ENCODE measurements at regions not wholly inside any gene's neighbourhood (a gene's known extent, or its start where the extent isn't known, plus 50 kb on each side); places are given as distances from the start of the nearest gene placed in this dataset.
A peak's percentile ranks its signal among the peaks of the same experiment; 100 is the strongest.
"Not testable (repeated sequence)": the region's sequence is repeated elsewhere in the genome, so short reads cannot be mapped to it uniquely, and the experiment has no call there.

DNA sequence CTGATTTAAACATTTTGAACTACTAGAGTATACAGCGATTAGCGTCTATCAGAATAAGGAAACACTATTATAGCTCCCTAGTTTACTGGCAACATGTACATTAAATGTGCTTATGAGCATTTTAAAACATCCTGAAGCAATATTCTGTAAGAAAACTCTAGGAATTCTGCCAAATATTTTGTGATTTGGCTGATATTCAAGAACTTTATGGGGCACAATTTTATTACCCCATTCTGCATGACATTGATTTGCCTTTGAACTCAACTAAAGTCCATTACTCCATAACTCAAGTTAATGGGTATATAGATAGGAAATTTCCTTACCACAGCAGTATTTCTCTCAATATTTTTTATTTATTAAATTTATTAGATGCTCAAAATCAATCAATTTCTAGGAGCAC, 369.9 kb upstream of the KCND2 start:
- no peak for FAIRE-seq

- peak; percentile 24 for FAIRE-seq
Measured at GRCh38 chr7:119905495-119905894, 367.5 kb upstream of the KCND2 start.

DNA sequence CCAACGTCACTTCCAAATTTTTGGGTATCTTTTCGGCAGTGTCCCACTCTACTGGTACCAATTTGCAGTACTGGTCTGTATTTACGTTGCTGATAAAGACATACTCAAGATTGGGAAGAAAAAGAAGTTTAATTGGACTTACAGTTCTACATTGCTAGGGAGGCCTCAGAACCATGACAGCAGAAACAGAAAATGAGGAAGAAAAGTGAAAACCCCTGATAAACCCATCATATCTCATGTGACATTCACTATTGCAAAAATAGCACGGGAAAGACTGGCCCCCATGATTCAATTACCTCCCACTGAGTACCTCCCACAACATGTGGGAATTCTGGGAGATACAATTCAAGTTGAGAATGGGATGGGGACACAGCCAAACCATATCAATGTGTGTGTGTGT, 364.0 kb upstream of the KCND2 start:
- FAIRE-seq, result no peak

DNA sequence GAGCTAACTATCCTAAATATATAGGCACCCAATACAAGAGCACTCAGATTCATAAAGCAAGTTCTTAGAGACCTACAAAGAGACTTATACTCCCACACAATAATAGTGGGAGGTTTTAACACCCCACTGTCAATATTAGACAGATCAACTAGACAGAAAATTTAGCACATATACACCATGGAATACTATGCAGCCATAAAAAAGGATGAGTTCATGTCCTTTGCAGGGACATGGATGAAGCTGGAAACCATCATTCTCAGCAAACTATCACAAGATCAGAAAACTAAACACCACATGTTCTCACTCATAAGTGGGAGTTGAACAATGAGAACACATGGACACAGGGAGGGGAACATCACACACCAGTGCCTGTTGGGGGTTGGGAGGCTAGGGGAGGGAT, 358.9 kb upstream of the KCND2 start:
- not testable (repeated sequence) for FAIRE-seq

GRCh38 chr7:119916501-119916900, 356.5 kb upstream of the KCND2 start:
- FAIRE-seq, result no peak

DNA sequence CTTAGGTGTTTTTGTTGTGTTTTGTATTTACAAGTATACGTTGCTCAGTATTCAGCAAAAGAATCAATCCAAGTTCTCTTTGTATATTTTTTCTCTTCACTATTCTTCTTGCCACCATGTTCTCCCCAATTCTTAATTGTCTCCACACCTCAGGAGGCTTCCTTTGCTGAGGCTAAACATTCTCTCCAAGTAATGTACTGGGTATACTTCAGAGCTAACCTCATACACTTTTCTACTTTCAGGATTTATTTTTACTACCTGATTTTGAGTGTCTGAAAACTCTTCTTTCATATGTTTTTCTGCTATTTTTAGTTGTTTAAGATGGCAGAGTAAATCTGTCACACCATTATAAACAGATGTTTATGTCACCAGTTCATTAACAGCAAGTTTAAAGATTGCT, 354.8 kb upstream of the KCND2 start:
- FAIRE-seq, result no peak

GRCh38 chr7:119919986-119920385, 353.0 kb upstream of the KCND2 start:
- FAIRE-seq, result no peak

DNA sequence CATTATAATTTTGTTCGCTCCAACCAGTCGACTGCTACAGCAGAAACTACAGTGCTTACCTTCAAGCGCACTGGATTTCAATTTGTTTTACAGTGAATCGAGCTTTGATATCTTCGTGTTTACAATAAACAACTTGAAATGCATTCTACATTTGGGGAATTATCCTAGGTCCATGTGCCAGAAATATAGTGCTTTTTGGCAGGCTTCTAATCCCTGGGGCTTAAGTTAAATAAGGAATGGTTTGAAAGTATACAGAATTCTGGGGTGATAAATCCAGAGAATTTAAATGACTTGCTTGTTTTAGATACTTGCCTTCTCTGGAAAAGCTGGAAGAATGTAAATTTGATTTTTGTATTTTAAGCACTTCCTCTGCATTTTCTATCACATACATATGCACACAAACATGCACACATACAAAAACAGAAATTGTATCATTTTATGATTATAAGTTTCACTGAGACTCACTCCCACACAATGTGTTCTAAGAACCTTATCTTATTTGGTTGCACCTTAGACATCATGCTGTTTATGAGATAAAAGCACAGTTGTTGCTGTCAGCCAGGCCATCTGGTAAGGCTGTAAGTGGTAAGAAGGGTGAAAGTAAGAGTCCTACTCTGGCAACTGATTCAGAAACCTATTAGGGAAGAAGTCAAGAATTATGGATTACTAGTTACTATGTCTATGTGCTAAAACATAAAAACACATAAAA, 347.2 kb upstream of the KCND2 start:
- no peak for FAIRE-seq

DNA sequence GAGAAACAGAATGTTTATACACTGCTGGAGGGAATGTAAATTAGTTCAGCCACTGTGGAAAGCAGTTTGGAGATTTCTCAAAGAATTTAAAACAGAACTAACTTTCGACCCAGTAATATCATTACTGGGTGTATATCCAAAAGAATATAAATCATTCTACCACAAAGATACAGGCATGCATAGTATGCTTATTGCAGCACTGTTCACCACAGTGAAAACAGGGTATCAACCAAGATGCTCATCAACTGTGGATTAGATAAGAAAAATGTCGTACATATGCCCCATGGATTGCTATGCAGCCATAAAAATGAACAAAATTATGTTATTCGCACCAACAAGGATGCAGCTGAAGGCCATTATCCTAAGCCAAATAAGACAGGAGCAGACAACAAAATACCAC, 343.1 kb upstream of the KCND2 start:
- no peak for FAIRE-seq

DNA sequence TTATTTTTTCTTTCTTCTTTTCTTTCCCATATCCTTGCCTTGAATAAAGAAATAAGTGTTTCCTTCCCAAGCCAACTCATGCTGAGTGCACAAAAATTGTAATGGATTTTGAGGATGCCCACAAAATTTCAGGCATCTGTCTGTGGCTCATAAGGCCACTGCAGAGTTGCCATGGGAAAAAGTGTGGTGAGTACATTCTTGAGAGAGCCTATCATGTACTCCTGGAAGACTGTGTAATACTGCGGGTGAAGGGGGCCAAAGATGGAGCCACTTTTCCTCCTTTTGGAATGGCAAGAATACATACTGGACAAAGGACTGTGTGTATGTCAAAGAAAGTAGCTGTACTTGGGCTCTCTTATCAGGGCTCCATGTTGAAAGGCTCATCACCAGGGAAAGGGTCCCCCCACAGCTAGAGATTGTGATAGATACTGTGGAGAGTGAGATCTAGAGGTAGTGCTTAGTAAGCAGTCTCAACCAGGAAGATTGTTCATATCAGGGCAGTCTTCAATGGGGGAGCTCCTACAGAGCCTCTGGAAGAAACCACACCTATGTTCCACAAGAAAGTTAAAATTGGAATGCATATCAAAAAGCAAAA, 341.6 kb upstream of the KCND2 start:
- FAIRE-seq, result no peak

- peak; percentile 58 for FAIRE-seq
Measured at GRCh38 chr7:119935418-119936025, 337.5 kb upstream of the KCND2 start.

- FAIRE-seq, result no peak
Measured at GRCh38 chr7:119936836-119937235, 336.1 kb upstream of the KCND2 start.

DNA sequence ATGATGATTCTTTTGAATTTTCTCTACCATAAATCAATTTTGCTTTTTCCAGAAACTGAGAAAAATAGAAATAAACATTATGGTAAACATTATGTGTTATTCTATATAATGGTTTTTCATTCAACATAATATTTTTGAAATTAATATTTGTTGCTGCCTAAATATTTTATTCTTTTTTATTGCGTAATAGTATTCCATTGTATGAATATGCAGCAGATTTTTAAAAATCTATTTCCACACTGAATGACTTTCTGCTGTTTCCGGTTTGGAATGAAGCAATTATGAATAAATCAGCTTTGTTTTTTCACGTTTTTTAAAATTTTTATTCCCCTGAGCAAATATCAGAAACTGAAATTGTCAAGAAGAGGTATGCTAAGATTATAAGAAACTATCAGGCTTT, 335.2 kb upstream of the KCND2 start:
- FAIRE-seq, result no peak

- FAIRE-seq, result no peak
Measured at GRCh38 chr7:119943942-119944600, 328.9 kb upstream of the KCND2 start.

DNA sequence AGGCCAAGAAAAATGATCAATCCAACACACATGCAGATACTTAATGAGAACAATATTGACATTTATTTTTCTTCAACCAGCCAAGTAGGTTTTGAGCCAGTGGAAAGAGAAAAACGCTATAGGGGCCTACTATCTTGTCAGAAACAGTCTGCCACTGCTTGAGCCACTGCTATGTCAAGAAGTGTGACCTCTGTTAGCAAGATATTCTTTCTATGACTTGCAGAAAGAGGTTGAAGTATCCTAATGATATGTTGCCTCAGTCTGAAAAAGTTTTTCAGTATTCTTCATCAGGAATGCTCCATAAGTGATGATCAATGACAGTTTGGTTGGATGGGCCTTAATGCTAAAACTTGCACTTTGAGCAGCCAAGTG, 328.4 kb upstream of the KCND2 start:
- FAIRE-seq, result no peak

- FAIRE-seq, result no peak
Measured at GRCh38 chr7:119945822-119946221, 327.2 kb upstream of the KCND2 start.

DNA sequence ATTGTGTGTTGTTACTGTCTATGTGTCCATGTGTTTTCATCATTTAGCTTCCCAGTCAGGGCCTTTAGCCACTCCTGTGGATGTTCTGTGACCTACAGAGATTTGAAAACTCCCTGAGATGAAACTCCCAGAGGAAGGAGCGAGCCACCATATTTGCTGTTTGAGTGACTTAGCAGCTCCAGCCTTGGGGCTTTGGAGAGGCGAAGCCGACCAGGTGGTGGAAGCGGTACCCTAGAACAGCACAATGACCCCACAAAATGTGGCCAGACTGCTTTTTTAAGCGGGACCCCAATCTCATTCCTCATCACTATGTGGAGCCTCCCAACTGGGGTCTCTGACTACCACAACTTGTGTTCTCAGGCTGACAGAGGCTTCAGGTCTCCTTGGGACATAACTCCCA, 323.9 kb upstream of the KCND2 start:
- no peak for FAIRE-seq

GRCh38 chr7:119950390-119951041, 322.5 kb upstream of the KCND2 start:
- FAIRE-seq, result not testable (repeated sequence)

DNA sequence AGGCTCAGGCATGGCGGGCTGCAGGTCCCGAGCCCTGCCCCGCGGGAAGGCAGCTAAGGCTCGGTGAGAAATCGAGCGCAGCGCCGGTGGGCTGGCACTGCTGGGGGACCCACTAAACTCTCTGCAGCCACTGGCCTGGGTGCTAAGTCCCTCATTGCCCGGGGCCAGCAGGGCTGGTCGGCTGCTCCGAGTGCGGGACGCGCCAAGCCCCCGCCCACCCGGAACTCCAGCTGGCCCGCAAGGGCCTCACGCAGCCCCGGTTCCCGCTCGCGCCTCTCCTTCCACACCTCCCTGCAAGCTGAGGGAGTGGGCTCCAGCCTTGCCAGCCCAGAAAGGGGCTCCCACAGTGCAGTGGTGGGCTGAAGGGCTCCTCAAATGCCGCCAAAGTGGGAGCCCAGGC, 321.4 kb upstream of the KCND2 start:
- not testable (repeated sequence) for FAIRE-seq

DNA sequence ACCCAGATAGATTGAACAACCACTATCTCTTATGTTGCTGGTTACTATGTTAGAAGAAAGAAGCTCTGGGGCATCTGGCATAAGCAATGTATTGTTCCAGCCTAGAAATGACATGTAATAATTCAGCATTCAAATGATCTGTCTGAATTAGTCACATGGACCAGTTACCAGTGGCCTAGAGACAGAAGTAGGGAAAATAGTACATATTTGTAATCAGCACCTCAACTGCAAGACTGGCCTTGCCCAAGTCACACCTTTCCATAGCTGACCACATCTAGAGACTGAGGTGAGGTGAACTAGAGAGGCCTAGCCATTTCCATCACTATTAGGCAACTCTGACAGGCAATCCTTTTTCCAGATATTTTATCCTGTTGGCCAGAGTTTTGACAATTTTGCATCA, 315.6 kb upstream of the KCND2 start:
- no peak for FAIRE-seq

GRCh38 chr7:119959811-119960210, 313.2 kb upstream of the KCND2 start:
- no peak for FAIRE-seq

GRCh38 chr7:119963654-119964053, 309.3 kb upstream of the KCND2 start:
- FAIRE-seq, result no peak

DNA sequence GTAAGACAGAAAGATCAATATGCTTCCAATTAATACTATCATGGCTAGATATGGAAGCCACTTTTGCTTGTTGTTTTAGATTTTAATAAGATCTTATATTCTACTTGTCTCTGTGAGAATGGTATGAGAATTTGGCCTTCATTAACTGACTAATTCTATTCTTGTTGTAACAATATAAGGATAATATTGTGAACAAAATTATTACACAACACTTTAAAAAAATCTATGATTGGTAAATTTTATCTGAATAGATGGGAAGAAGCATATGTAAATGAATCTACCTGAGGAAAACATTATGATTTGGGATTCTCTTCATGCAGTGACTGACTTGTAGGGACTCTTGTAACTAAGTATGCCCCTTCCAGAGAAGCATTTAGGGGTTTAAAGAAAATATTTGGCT, 308.9 kb upstream of the KCND2 start:
- no peak for FAIRE-seq

All from colon (tissue), 2 donors.